OCI-LY1 (cell line): ENCODE measurements at regions not wholly inside any gene's neighbourhood (a gene's known extent, or its start where the extent isn't known, plus 50 kb on each side); places are given as distances from the start of the nearest gene placed in this dataset.

Experiments
- H2AFZ ChIP-seq: fragments of 200-600 bp; sonication (generic), shearing (Covaris generic); 2 replicates; pipeline ENCODE4 v1.6.0; 2014; ENCODE audit warnings: antibody characterized with exemption, mild to moderate bottlenecking, low read length
- H3F3A ChIP-seq: fragments of 200-600 bp; sonication (generic), shearing (Covaris generic); 2 replicates; pipeline ENCODE4 v1.6.0; 2014; ENCODE audit warnings: mild to moderate bottlenecking, antibody characterized with exemption, low read length, moderate library complexity; ENCODE audit not compliant: insufficient read depth
- H3K27ac ChIP-seq: fragments of 200-600 bp; sonication (generic); 2 replicates; pipeline ENCODE4 v1.5.1; 2014; ENCODE audit warnings: low read length, mixed run types, mild to moderate bottlenecking, low read depth; ENCODE audit not compliant: poor library complexity, severe bottlenecking
- H3K27me3 ChIP-seq: fragments of 200-600 bp; sonication (generic); 2 replicates; pipeline ENCODE4 v1.6.0; 2014; ENCODE audit warnings: antibody characterized with exemption, mild to moderate bottlenecking, low read length, moderate library complexity; ENCODE audit not compliant: insufficient read depth
- H3K36me3 ChIP-seq: fragments of 200-600 bp; sonication (generic); 2 replicates; pipeline ENCODE4 v1.6.1; 2014; ENCODE audit warnings: mild to moderate bottlenecking, antibody characterized with exemption, low read length, moderate library complexity, mixed read lengths; ENCODE audit not compliant: insufficient read depth
- H3K4me1 ChIP-seq: fragments of 200-600 bp; sonication (generic); 2 replicates; pipeline ENCODE4 v1.5.1; 2014; ENCODE audit warnings: mild to moderate bottlenecking, low read length, moderate library complexity; ENCODE audit not compliant: insufficient read depth, severe bottlenecking
- H3K4me2 ChIP-seq: fragments of 200-600 bp; sonication (generic), shearing (Covaris generic); 2 replicates; pipeline ENCODE4 v1.6.1; 2014; ENCODE audit warnings: low read length
- H3K4me3 ChIP-seq: fragments of 200-600 bp; sonication (generic); 2 replicates; pipeline ENCODE4 v1.5.1; 2014; ENCODE audit warnings: low read length, low read depth, mild to moderate bottlenecking, mixed read lengths; ENCODE audit not compliant: poor library complexity, severe bottlenecking
- H3K79me2 ChIP-seq: fragments of 200-600 bp; shearing (Covaris generic); 2 replicates; pipeline ENCODE4 v1.6.1; 2016; ENCODE audit warnings: mixed run types, low read length, mixed read lengths; ENCODE audit not compliant: insufficient read depth
- H3K9ac ChIP-seq: fragments of 200-600 bp; sonication (generic), shearing (Covaris generic); 2 replicates; pipeline ENCODE4 v1.6.1; 2014; ENCODE audit warnings: mild to moderate bottlenecking, low read length, mixed read lengths
- H3K9me2 ChIP-seq: fragments of 200-600 bp; sonication (generic), shearing (Covaris generic); 2 replicates; pipeline ENCODE4 v1.6.1; 2014; ENCODE audit warnings: low read depth, mild to moderate bottlenecking, low read length, mixed read lengths
- H3K9me3 ChIP-seq: fragments of 200-600 bp; shearing (Covaris generic); 2 replicates; pipeline ENCODE4 v1.6.1; 2014; ENCODE audit warnings: low read length, mixed read lengths
- H4K20me1 ChIP-seq: fragments of 200-600 bp; sonication (generic), shearing (Covaris generic); 2 replicates; pipeline ENCODE4 v1.6.0; 2016; ENCODE audit warnings: mild to moderate bottlenecking, low read length; ENCODE audit not compliant: insufficient read depth
- CTCF ChIP-seq: fragments of 200-600 bp; sonication (generic), shearing (Covaris generic); IDR thresholded peaks from 2 replicates; pipeline ENCODE4 v1.5.1; 2017; ENCODE audit warnings: mild to moderate bottlenecking, antibody characterized with exemption, low read length, moderate library complexity, mixed read lengths
- EZH2 ChIP-seq: fragments of 200-600 bp; sonication (generic), shearing (Covaris generic); IDR thresholded peaks from 2 replicates; pipeline ENCODE4 v1.8.0; 2017; ENCODE audit warnings: borderline replicate concordance, mixed run types, mild to moderate bottlenecking, antibody characterized with exemption, low read length, moderate library complexity, mixed read lengths

DNA sequence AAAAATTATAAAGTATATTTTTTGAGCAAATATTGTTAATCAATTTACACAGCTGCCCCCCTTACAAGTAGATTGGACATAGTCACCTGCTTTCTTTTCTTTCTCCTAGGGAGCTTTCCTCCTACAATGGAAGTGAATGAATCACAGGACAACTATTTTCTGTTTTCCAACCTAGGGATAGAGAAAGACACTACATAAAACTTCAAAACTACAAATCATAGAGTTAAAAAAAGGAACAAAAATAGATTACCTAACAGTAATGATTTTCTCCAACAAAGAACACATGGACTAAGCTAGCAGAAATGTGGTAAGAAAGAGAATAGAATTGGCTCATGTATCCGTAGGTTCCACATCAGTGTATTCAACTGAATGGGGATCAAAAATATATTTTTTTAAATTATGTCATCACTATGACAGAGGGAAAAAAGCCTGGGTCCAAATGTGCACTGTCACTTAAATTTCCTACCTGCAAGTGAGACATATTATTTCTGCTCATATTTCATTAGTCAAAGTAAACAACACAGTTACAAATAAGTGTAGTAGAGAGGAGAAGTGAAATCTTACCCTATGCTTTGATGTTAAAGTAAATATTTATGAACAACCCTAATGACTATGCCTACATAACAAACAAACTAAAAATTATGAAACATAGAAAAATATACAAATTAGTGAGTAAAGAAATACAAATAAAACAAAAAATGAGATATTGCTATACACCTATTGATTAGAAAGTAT lies 756.7 kb downstream of the SOCS6 start:
- Histone ChIP-seq H2AFZ (no peak overlapping the region), H3K9me2 (no peaks in the 10 kb centered on the region), H3K9ac (no peak overlapping the region), H3K27ac (no peak overlapping the region), H4K20me1 (no peaks in the 10 kb centered on the region), H3K4me2 (no peak overlapping the region), H3K4me1 (no peaks in the 10 kb centered on the region), H3K27me3 (no peaks in the 10 kb centered on the region), H3K36me3 (no peaks in the 10 kb centered on the region), H3K79me2 (no peaks in the 10 kb centered on the region), H3K9me3 (no peaks in the 10 kb centered on the region), H3F3A (no peaks in the 10 kb centered on the region), H3K4me3 (no peak overlapping the region)
- no peak for TF ChIP-seq EZH2
- no peak for TF ChIP-seq CTCF

GRCh38 chr18:71040161-71040560 lies 751.3 kb downstream of the SOCS6 start:
- H3K9me2 ChIP-seq: no peaks in the 10 kb centered on the region
- no peaks in the 10 kb centered on the region for H3K4me1 ChIP-seq
- H3K9me3 ChIP-seq: no peaks in the 10 kb centered on the region
- no peak overlapping the region for H3K4me3 ChIP-seq
- H3K36me3 ChIP-seq: no peaks in the 10 kb centered on the region
- no peak for TF ChIP-seq EZH2
- TF ChIP-seq CTCF: no peak
- no peaks in the 10 kb centered on the region for H3K27me3 ChIP-seq
- no peaks in the 10 kb centered on the region for H3K79me2 ChIP-seq
- no peak overlapping the region for H3K9ac ChIP-seq
- no peak overlapping the region for H3K27ac ChIP-seq
- no peak overlapping the region for H2AFZ ChIP-seq
- H3K4me2 ChIP-seq: no peak overlapping the region
- H3F3A ChIP-seq: no peaks in the 10 kb centered on the region
- no peaks in the 10 kb centered on the region for H4K20me1 ChIP-seq

DNA sequence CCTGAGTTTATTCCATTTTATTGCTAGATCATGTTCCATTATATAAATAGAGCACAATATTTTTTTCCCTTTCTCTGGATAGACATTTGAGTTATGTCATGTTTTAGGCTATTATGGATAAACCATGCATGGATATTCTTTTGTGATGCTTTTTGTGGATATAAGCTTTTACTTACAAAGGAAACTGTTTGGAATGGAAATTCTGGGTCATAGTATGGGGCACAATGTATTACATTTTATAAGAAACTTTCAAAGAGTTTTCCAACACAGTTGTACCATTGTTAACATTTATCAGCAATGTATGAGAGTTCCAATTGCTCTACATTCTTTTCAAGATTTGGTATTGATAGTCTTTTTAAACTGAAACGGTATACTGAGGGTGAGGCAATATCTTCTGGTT lies 749.4 kb downstream of the SOCS6 start:
- H3K9me2 ChIP-seq: no peaks in the 10 kb centered on the region
- no peak overlapping the region for H3K27ac ChIP-seq
- no peak overlapping the region for H3K4me2 ChIP-seq
- TF ChIP-seq CTCF (no peak), EZH2 (no peak)
- H3K27me3 ChIP-seq: no peaks in the 10 kb centered on the region
- no peaks in the 10 kb centered on the region for H3K79me2 ChIP-seq
- no peak overlapping the region for H3K4me3 ChIP-seq
- no peak overlapping the region for H2AFZ ChIP-seq
- H3K4me1 ChIP-seq: no peaks in the 10 kb centered on the region
- no peak overlapping the region for H3K9ac ChIP-seq
- H3K36me3 ChIP-seq: no peaks in the 10 kb centered on the region
- H4K20me1 ChIP-seq: no peaks in the 10 kb centered on the region
- no peaks in the 10 kb centered on the region for H3F3A ChIP-seq
- H3K9me3 ChIP-seq: no peaks in the 10 kb centered on the region
